Thymus (tissue), 11 donors: ENCODE measurements at regions not wholly inside any gene's neighbourhood (a gene's known extent, or its start where the extent isn't known, plus 50 kb on each side); places are given as distances from the start of the nearest gene placed in this dataset.

ENCODE experiments used
- DNase-seq, 9 donors: peaks; one replicate each; pipeline ENCODE4 v3.0.0-alpha.2; 2013; ENCODE audit warnings: low spot score in 9 of 9, low read depth in 6 of 9, missing footprints in 1 of 9
- H3K27ac ChIP-seq, 2 donors: one replicate each; pipeline ENCODE4 v1.5.1; 2013; ENCODE audit warnings: control low read depth in 1 of 2, low read depth in 1 of 2, low read length in 1 of 2, mild to moderate bottlenecking in 1 of 2, moderate library complexity in 1 of 2
- H3K27me3 ChIP-seq, 2 donors: one replicate each; pipeline ENCODE4 v1.5.1; 2013; ENCODE audit warnings: low read length in 1 of 2; ENCODE audit not compliant: control insufficient read depth in 2 of 2, insufficient read depth in 1 of 2
- H3K36me3 ChIP-seq, 2 donors: one replicate each; pipeline ENCODE4 v1.5.1; 2013; ENCODE audit warnings: low read length in 1 of 2, mild to moderate bottlenecking in 1 of 2, moderate library complexity in 1 of 2; ENCODE audit not compliant: control insufficient read depth in 2 of 2, insufficient read depth in 2 of 2
- H3K4me1 ChIP-seq, 2 donors: one replicate each; pipeline ENCODE4 v1.5.1; 2013; ENCODE audit warnings: low read length in 2 of 2; ENCODE audit not compliant: control insufficient read depth in 2 of 2, insufficient read depth in 2 of 2
- H3K4me3 ChIP-seq, 2 donors: one replicate each; pipeline ENCODE4 v1.5.1; 2013; ENCODE audit warnings: low read length in 2 of 2, control low read depth in 1 of 2, mild to moderate bottlenecking in 1 of 2
- H3K9me3 ChIP-seq, 2 donors: one replicate each; pipeline ENCODE4 v1.5.1; 2013; ENCODE audit warnings: low read length in 1 of 2, mild to moderate bottlenecking in 1 of 2; ENCODE audit not compliant: control insufficient read depth in 2 of 2, insufficient read depth in 1 of 2
- WGBS: extraction: QIAGEN DNeasy Blood & Tissue Kit; methylation state at CpG from one replicate; pipeline ENCODE4 v1.1.7; 2013; 5-methylcytosine and 5-hydroxymethylcytosine counted together
- donor health status: healthy.

- WGBS: 92% methylated on average over 3 of the region's 3 CpGs
- no peaks in the 10 kb centered on the region for H3K36me3 ChIP-seq
These were observed 85.4 kb upstream of the SOX5 start for GRCh38 chr12:24034894-24035293.

GRCh38 chr12:24034160-24034559, 84.7 kb upstream of the SOX5 start:
- DNase-seq: no peak
- no peaks in the 10 kb centered on the region for H3K27me3 ChIP-seq
- WGBS: 92% methylated on average over 3 of the region's 3 CpGs
- no peaks in the 10 kb centered on the region for H3K9me3 ChIP-seq
- no peaks in the 10 kb centered on the region for H3K4me1 ChIP-seq
- no peak overlapping the region for H3K4me3 ChIP-seq
- no peaks in the 10 kb centered on the region for H3K36me3 ChIP-seq
- H3K27ac ChIP-seq: no peak overlapping the region

More at GRCh38 chr12:24034894-24035293, 85.4 kb upstream of the SOX5 start:
- no peak for DNase-seq
- H3K27me3 ChIP-seq: no peaks in the 10 kb centered on the region
- H3K4me1 ChIP-seq: no peaks in the 10 kb centered on the region
- no peaks in the 10 kb centered on the region for H3K9me3 ChIP-seq
- H3K4me3 ChIP-seq: no peak overlapping the region
- no peak overlapping the region for H3K27ac ChIP-seq

GRCh38 chr12:24027352-24027751, 77.9 kb upstream of the SOX5 start:
- 62% methylated on average over 3 of the region's 3 CpGs for WGBS

GRCh38 chr12:24025153-24025798, 75.8 kb upstream of the SOX5 start:
- no peaks in the 10 kb centered on the region for H3K4me1 ChIP-seq
- H3K36me3 ChIP-seq: no peaks in the 10 kb centered on the region
- 95% methylated on average over 3 of the region's 3 CpGs for WGBS
- H3K27me3 ChIP-seq: no peaks in the 10 kb centered on the region
- no peak overlapping the region for H3K4me3 ChIP-seq
- DNase-seq: no peak
- H3K9me3 ChIP-seq: no peaks in the 10 kb centered on the region
- H3K27ac ChIP-seq: no peak overlapping the region

More at GRCh38 chr12:24027352-24027751, 77.9 kb upstream of the SOX5 start:
- Histone ChIP-seq H3K4me3 (no peak overlapping the region), H3K9me3 (no peaks in the 10 kb centered on the region), H3K36me3 (no peaks in the 10 kb centered on the region), H3K27me3 (no peaks in the 10 kb centered on the region), H3K4me1 (no peaks in the 10 kb centered on the region), H3K27ac (no peak overlapping the region)
- DNase-seq: no peak

GRCh38 chr12:24023081-24023480, 73.6 kb upstream of the SOX5 start:
- H3K4me1 ChIP-seq: no peaks in the 10 kb centered on the region
- no peak for DNase-seq
- no peak overlapping the region for H3K4me3 ChIP-seq
- H3K27me3 ChIP-seq: no peaks in the 10 kb centered on the region
- no peak overlapping the region for H3K27ac ChIP-seq
- no peaks in the 10 kb centered on the region for H3K36me3 ChIP-seq
- no peaks in the 10 kb centered on the region for H3K9me3 ChIP-seq

- WGBS: 97% methylated on average over 4 of the region's 4 CpGs
- no peaks in the 10 kb centered on the region for H3K27me3 ChIP-seq
- H3K9me3 ChIP-seq: no peaks in the 10 kb centered on the region
- no peaks in the 10 kb centered on the region for H3K4me1 ChIP-seq
- no peak overlapping the region for H3K27ac ChIP-seq
- H3K4me3 ChIP-seq: no peak overlapping the region
- H3K36me3 ChIP-seq: no peaks in the 10 kb centered on the region
- DNase-seq: no peak
These were observed 71.7 kb upstream of the SOX5 start for GRCh38 chr12:24021164-24021502.

- Histone ChIP-seq H3K4me3 (no peak overlapping the region), H3K4me1 (no peaks in the 10 kb centered on the region), H3K27me3 (no peaks in the 10 kb centered on the region), H3K9me3 (no peaks in the 10 kb centered on the region), H3K27ac (no peak overlapping the region), H3K36me3 (no peaks in the 10 kb centered on the region)
- WGBS: 96% methylated on average over 11 of the region's 11 CpGs
- DNase-seq: no peak
These were observed 71.1 kb upstream of the SOX5 start for GRCh38 chr12:24020397-24021163.

GRCh38 chr12:24015833-24016160, 66.3 kb upstream of the SOX5 start:
- WGBS: 93% methylated on average over 2 of the region's 2 CpGs
- no peak overlapping the region for H3K4me3 ChIP-seq

GRCh38 chr12:24014915-24015832, 65.7 kb upstream of the SOX5 start:
- Histone ChIP-seq H3K4me3 (no peak overlapping the region), H3K9me3 (no peaks in the 10 kb centered on the region), H3K36me3 (no peaks in the 10 kb centered on the region), H3K27ac (no peak overlapping the region), H3K4me1 (no peaks in the 10 kb centered on the region), H3K27me3 (no peaks in the 10 kb centered on the region)
- WGBS: 94% methylated on average over 10 of the region's 10 CpGs
- no peak for DNase-seq

More at GRCh38 chr12:24015833-24016160, 66.3 kb upstream of the SOX5 start:
- Histone ChIP-seq H3K27me3 (no peaks in the 10 kb centered on the region), H3K4me1 (no peaks in the 10 kb centered on the region), H3K36me3 (no peaks in the 10 kb centered on the region), H3K27ac (no peak overlapping the region), H3K9me3 (no peaks in the 10 kb centered on the region)
- no peak for DNase-seq
